Psoas muscle (tissue), 7 donors: ENCODE measurements at regions not wholly inside any gene's neighbourhood (a gene's known extent, or its start where the extent isn't known, plus 50 kb on each side); places are given as distances from the start of the nearest gene placed in this dataset.
A peak's percentile ranks its signal among the peaks of the same experiment; 100 is the strongest.

Experiments
- ATAC-seq, 4 donors: fragments of 200-7000 bp; cut with Tn5 transposase; one replicate each; pipeline ENCODE4 v1.9.1; 2020; ENCODE audit warnings: moderate library complexity in 3 of 4, mild to moderate bottlenecking in 2 of 4
- DNase-seq, 2 donors: peaks; one replicate each; pipeline ENCODE4 v3.0.0-alpha.2; 2020
- H3K27ac ChIP-seq: fragments of 200-600 bp; one replicate; pipeline ENCODE4 v1.8.0; 2022
- H3K27me3 ChIP-seq, 3 donors: fragments of 200-600 bp in 1 of 3; one replicate each; pipeline versions ENCODE4 v1.6.1 to v1.8.0; 2013 to 2022; ENCODE audit warnings: low read length in 2 of 3, mild to moderate bottlenecking in 2 of 3, moderate library complexity in 1 of 3; ENCODE audit not compliant: insufficient read depth in 3 of 3
- H3K36me3 ChIP-seq, 2 donors: fragments of 200-600 bp in 1 of 2; one replicate each; pipeline versions ENCODE4 v1.6.1 to v1.8.0; 2013 to 2022; ENCODE audit warnings: low read depth in 1 of 2, mild to moderate bottlenecking in 1 of 2, moderate library complexity in 1 of 2; ENCODE audit not compliant: insufficient read depth in 1 of 2
- H3K4me1 ChIP-seq: fragments of 200-600 bp; one replicate; pipeline ENCODE4 v1.8.0; 2022
- H3K4me3 ChIP-seq: fragments of 200-600 bp; one replicate; pipeline ENCODE4 v1.8.0; 2022; ENCODE audit warnings: mild to moderate bottlenecking
- H3K9me3 ChIP-seq: fragments of 200-600 bp; one replicate; pipeline ENCODE4 v1.8.0; 2022
- WGBS, 3 donors: extraction: QIAGEN DNeasy Blood & Tissue Kit; methylation state at CpG; one replicate each; pipeline versions ENCODE4 v1.1.6 to v1.1.7; 2013; 5-methylcytosine and 5-hydroxymethylcytosine counted together
- intact Hi-C, 2 donors: fragments of 100-400 bp; cut with DNase I; formaldehyde crosslinking; loops; one replicate each; pipeline versions ENCODE4 v1.11.0 to v1.14.2; 2022
- TF ChIP-seq, protein P1 (sequence below): fragments of 200-600 bp; IDR thresholded peaks from one replicate; pipeline ENCODE4 v1.8.0; 2022; ENCODE audit warnings: antibody characterized with exemption
- donor health status: healthy with polysubstance abuse.
- donor health status: DM: no; HTN: no; CAD: no; lungs with moderate emphysema.
- donor health status: Bipolar disorder and iron deficiency.
- donor health status: healthy.
- donor health status: DM: yes; HTN: yes; CAD: no.
- donor health status: DM: no; HTN: no; CAD: no.
- donor health status: DM: yes; HTN: yes; CAD: no.

DNA sequence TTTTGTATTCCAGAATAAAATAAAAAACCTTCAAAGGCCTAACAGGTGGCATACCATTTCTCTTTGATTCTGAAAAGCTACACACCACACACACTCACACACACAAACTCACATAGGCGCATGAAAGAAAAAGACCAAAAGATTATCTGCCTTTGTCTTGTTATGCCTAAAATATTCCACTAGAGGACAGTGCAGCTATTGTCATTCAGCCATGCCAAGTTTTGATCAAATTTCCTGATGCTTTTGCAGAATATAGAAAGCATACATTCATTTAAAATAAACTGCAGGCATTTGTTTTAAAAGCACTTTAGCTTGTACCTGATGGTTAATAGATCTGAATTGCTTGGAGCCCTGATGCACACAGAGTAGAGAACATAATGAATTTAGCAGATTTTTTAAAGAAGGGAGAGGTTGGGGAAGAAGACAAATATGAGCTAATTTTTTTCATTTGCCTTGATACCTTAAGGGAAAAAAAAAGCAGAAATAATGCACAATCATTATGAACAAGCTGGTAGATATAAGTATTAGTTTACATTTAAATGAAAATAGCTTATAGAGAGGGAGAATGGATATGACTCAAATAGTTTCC, 1766.9 kb upstream of the SEL1L start:
- DNase-seq, result no peak
- Histone ChIP-seq H3K4me3 (no peak overlapping the region), H3K27ac (no peak overlapping the region), H3K4me1 (no peaks in the 10 kb centered on the region), H3K27me3 (no peaks in the 10 kb centered on the region), H3K36me3 (no peaks in the 10 kb centered on the region), H3K9me3 (no peaks in the 10 kb centered on the region)
- 39 to 56% (median 43%) methylated on average over 1 of the region's 1 CpG for WGBS, 3 donors
- ATAC-seq, result no peak
- intact Hi-C loops, result no loop called here
- TF ChIP-seq, protein P1, sequence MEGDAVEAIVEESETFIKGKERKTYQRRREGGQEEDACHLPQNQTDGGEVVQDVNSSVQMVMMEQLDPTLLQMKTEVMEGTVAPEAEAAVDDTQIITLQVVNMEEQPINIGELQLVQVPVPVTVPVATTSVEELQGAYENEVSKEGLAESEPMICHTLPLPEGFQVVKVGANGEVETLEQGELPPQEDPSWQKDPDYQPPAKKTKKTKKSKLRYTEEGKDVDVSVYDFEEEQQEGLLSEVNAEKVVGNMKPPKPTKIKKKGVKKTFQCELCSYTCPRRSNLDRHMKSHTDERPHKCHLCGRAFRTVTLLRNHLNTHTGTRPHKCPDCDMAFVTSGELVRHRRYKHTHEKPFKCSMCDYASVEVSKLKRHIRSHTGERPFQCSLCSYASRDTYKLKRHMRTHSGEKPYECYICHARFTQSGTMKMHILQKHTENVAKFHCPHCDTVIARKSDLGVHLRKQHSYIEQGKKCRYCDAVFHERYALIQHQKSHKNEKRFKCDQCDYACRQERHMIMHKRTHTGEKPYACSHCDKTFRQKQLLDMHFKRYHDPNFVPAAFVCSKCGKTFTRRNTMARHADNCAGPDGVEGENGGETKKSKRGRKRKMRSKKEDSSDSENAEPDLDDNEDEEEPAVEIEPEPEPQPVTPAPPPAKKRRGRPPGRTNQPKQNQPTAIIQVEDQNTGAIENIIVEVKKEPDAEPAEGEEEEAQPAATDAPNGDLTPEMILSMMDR, result peak; percentile 57

GRCh38 chr14:83301791-83302190, 1768.1 kb upstream of the SEL1L start:
- 56 to 67% (median 59%) methylated on average over 3 of the region's 3 CpGs for WGBS, 3 donors
- Histone ChIP-seq H3K27me3 (no peaks in the 10 kb centered on the region), H3K4me1 (no peaks in the 10 kb centered on the region), H3K9me3 (no peaks in the 10 kb centered on the region), H3K36me3 (no peaks in the 10 kb centered on the region), H3K4me3 (no peak overlapping the region), H3K27ac (no peak overlapping the region)
- TF ChIP-seq, protein P1, result no peak
- ATAC-seq (no peak), DNase-seq (no peak)
- intact Hi-C loops, result no loop called here

DNA sequence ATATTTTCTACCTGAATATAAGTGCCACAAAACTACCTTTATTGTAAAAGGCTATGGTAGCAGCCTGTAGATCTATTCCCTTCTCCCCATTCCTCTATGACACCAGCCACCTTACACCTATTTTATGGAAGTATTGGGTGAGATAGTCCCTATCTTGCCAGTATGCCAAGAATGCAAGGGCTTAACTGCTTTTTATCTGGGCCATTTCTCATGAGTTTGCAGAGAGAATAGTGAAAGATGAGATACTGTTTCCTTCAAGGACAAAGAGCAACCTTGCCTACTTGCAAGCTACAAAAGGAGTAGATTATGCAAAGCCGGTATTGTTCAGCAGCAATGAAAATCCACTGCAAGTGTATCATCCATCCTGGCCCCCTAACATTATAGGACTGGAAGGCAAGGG, 1775.6 kb upstream of the SEL1L start:
- Histone ChIP-seq H3K36me3 (no peaks in the 10 kb centered on the region), H3K4me3 (no peak overlapping the region), H3K4me1 (no peaks in the 10 kb centered on the region), H3K27ac (no peak overlapping the region), H3K27me3 (no peaks in the 10 kb centered on the region), H3K9me3 (no peaks in the 10 kb centered on the region)
- intact Hi-C loops, result no loop called here
- 93 to 100% (median 100%) methylated on average over 1 of the region's 1 CpG for WGBS, 3 donors
- DNase-seq, result no peak
- no peak for ATAC-seq
- TF ChIP-seq, protein P1, result no peak

DNA sequence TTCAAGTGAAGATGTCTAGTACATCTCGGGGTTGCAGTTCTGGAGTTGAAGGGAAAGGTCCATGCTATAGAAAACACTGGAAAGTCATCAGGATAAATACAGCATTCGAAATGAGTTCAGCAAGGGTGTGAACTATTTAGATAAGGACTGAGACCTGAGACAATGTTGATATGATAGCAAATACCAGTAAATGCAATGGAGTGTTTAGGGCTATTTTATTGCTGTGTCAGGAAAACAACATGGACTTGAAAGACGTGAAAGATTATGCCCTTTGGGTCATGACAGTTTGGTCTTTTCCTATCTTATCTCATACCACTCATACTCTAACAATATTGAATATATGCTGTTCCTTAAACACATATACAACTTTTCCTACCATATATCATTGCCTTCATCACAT, 1776.2 kb upstream of the SEL1L start:
- WGBS, 3 donors, result 84 to 90% (median 85%) methylated on average over 3 of the region's 3 CpGs
- intact Hi-C loops, result no loop called here
- no peaks in the 10 kb centered on the region for H3K4me1 ChIP-seq

More for the DNA sequence above, 1776.2 kb upstream of the SEL1L start:
- Histone ChIP-seq H3K4me3 (no peak overlapping the region), H3K9me3 (no peaks in the 10 kb centered on the region), H3K27ac (no peak overlapping the region), H3K27me3 (no peaks in the 10 kb centered on the region), H3K36me3 (no peaks in the 10 kb centered on the region)
- TF ChIP-seq, protein P1, result no peak
- no peak for DNase-seq
- ATAC-seq, result no peak
